ENCODE measurements at regions not wholly inside any gene's neighbourhood (a gene's known extent, or its start where the extent isn't known, plus 50 kb on each side); places are given as distances from the start of the nearest gene placed in this dataset.
"Not testable (repeated sequence)": the region's sequence is repeated elsewhere in the genome, so short reads cannot be mapped to it uniquely, and the experiment has no call there.

DNA sequence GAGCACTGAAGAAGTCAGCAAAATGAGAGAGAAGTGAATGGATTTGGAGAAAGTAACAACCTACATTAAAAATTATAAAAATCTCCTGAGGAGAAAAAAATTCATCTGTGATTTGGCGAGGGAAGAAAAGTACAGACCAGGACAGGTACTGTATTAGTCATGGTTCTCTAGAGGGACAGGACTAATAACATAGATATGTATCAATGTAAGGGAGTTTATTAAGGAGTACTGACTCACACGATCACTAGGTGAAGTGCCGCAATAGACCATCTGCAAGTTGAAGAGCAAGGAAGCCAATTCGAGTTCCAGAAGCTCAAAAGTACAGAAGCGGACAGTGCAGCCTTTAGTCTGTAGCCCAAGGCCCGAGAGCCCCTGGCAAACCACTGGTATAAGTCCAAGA, 1004.4 kb upstream of the ALCAM start:
- no peak for DNase-seq (ENCODE audit: low read depth in 2 of 2)

DNA sequence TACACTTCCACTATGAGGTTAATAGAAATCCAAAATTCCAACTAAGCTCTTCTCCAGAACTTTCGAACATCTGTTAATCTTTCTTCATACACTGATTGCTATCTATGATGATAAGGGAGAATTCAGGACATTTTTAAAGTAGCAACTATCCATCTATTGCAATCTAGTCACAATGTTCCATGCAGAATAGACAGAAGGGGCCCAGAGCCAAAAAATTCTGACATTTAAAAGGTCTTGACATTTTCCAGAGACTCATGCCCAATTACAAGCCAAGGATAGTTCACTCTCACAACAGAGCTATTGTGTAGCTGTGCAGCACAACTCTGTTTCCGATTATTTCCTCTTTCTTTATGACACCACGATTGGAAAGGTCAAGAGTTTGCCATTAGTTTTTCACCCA, 999.7 kb upstream of the ALCAM start:
- no peak for DNase-seq (ENCODE audit: low read depth in 2 of 2)

DNA sequence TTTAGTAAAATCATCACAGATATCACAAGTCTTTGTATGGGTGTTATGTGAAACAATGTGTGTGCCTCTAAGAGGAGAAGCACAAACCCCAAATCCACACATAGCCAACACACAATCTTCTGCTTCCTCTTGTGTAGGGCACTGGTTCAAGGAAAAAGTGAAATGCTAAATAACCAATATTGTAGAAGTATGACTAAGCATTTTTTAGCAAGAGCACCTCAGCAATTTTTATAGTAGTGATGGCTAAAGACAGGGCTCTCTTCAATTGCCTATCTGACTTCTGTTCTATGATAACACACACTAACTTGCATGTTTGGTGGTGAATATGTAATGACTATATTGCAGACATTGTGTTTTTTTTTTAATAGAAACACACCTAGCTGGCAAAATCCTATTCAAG, 997.9 kb upstream of the ALCAM start:
- no peak for DNase-seq (ENCODE audit: low read depth in 2 of 2)

DNA sequence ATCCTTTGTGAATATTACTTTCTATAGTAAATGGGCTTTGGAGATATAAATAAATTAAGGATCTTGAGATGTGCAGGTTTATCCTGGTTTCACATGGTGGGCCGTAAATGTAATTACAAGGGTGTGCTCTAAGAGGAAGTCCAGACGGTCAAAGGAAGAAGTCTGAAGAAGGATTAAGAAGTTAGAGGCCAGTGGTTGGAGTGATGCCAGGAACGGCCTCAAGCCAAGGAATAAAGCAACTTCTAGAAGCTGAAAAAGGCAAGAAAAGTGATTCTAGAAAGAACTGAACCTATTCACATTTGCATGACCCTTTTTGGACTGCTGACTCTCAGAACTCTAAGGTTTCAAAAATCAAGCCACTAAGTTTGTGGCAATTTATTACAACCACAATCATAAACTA, 981.3 kb upstream of the ALCAM start:
- no peak for DNase-seq (ENCODE audit: low read depth in 2 of 2)

DNA sequence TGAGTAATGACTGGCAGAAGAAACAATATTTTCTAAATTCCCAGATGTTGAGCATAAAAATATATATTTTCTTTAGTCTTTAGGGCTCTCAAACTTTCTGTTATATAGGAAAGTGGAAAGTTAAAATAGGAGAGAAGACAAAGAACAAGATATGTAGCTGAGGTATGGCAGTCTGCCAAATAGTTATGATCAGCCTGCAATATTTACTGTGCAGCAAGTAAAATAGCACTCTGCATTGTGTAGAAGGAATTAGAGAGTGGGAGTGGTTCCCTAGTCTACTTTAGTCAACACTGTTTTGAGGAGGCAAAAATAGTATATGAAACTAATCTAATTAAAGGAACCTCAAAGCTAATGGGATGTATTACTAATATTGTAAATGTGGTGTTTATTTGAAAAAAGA, 978.1 kb upstream of the ALCAM start:
- no peak for DNase-seq (ENCODE audit: low read depth in 2 of 2)

DNA sequence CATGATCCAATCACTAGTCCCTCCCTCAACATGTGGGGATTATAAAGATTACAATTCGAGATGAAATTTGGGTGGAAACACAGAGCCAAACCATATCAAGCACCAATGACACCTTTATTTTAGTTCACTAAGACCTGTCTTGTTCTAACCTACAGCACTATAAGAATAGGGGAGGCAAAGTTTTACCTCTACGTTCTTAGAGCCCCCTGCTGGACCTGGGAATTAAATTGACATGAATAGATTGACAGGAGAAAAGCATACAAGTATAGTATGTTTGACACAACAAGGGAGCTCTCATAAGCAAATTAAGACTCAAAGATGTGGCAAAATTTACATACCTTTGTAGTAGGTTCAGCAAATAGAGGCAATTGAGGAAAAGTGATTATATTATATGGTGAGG, 974.4 kb upstream of the ALCAM start:
- DNase-seq (ENCODE audit: low read depth in 2 of 2): no peak

DNA sequence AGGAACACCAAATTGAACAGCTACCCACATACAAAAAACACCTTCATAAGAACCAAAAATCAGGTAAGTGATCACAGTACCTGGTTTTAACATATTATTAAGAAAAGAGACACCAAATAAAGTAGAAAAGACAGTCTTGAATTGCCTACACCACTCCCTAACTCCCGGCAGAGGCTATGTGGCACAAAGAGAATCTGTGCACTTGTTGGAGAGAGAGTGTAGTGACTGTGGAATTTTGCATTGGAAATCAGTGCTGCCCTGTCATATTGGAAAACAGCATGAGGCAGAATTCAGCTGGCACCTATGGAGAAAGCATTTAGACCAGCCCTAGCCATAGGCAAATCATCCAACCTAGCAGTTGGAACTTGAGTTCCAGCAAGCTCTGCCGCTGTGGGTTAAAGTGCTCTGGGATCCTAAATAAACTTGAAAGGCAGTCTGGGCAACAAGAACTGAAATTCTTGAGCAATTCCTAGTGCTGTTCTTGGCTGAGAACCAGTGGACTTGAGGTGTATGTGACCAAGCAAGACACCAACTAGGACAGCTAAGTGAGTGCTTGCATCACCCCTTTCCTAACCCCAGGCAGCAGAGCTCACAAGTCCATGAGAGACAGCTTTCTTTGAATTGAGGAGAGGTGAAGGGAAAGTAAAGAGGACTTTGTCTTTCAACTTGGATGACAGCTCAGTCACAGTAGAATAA, 969.6 kb upstream of the ALCAM start:
- no peak for DNase-seq (ENCODE audit: low read depth in 2 of 2)

DNA sequence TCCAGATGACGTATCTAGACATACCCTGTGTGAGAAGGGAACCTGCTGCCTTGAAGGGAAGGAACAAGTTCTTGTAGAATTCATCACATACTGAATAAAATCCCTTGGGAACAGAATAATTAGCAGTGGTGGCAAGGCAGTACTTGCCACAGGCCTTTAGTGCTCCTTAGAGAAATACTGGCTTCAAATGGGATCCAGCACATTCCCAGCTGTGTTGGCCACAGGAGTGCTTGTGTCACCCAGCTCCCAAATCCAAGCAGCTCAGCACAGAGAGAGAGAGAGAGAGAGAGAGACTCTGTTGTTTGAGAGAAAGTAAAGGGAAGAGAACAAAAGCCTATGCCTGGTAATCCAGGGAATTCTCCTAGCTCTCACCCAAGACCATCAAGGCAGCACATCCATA, 969.0 kb upstream of the ALCAM start:
- no peak for DNase-seq (ENCODE audit: low read depth in 2 of 2)

DNA sequence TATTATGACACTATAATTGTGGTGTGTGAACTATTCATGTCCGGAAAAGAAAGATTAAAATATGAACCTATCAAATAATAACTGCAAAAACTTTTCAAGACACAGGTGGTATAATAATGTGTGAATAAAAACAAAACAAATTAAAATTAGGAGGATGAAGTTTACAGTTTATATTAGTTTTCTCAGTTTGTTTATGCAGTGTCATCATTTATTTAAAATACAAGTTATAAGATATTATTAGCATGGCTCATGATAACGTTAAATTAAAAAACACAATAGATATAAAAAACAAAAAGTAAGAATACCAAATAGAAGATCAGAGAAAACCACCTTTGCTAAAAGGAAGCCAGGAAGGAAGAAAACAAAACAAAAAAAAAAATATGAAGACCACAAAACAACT, 963.8 kb upstream of the ALCAM start:
- DNase-seq (ENCODE audit: low read depth in 2 of 2): no peak

DNA sequence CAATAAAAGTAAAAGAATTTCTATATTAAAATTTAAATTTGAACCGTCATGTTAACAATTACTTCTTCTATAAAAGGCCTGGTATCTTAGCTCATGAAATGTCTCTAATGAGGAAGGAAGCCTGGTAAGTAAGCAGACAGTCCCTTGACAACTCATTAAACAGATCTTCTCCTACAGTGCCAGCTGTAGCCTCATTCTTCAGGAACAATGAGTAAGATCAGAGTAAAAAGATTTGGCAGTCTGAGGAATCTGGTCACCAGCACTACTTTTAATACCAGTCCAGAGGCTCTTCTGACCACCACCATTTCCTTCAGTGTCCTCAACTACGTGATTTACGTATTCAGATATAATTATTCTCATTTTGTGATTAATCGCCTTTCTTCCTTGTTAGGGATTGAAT, 955.0 kb upstream of the ALCAM start:
- no peak for DNase-seq (ENCODE audit: low read depth in 2 of 2)

DNA sequence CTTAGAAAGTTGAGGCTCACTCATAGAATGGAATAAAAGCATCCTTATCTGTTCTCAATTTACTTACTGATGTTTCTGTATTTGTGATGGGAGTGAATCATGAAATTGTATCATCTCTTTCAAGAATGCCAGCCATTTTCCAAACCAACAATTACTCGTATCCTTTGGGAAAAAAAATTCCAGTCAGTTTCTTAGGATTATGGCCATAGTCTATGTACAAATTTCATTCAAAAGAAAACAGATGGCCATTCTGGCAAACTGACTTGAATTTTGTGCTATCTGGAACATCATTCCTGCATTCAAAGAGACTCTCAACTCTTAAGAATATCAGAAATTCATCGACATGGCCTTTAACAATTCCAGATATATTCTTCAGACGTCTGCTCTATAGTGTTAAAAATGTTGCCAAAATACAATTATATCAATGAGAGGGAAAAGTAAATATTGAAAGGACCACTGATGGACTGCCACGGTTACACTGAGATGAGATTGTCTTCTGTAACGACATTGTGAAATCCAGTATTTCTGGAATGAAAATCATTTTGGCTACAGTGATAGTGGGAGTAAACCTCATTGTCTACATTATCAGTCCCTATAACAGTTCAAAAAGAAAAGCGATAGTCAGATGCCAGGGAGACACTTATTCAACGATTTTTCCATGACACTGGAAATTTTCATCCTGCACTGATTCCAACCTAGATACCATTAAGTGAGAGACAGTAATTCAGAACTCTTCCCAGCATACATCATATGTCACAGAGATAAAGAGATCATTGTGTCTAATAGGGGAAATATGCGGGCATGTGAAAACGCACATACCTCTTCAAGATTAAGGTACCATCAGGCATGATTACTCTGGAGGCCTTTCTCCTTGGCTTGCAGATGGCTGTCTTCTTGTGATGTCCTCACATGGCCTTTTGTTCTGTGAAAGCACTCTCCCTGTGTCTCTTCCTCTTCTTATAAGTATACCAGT, 953.8 kb upstream of the ALCAM start:
- DNase-seq (ENCODE audit: low read depth in 2 of 2): no peak

DNA sequence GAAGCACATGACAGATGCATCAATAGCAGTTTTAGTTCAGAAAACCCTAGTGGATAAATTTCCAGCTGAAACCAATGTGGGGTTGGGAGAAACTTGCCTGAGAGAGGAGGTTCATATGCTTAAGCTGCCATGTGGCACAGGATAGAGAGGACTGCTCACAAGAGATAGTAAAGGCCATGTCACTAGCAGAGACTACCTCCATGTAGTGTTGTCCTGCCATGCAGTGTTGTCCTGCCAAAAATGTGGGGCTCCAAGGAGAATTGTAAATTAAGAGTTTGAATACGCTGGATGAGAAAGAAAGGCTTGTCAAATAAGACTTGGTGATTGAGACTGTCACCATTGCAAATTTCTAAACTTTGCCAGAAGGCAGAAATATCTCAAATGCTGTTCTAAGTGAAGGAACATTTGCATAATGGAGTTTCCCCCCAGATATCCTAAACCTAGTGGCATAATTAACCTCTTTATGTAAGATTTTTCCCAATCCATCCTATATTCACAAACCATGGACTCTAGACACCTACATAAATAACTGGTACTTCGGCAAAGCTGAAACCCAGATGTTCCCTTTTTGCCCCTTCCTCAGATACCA, 938.3 kb upstream of the ALCAM start:
- no peak for DNase-seq (ENCODE audit: low read depth in 2 of 2)

DNA sequence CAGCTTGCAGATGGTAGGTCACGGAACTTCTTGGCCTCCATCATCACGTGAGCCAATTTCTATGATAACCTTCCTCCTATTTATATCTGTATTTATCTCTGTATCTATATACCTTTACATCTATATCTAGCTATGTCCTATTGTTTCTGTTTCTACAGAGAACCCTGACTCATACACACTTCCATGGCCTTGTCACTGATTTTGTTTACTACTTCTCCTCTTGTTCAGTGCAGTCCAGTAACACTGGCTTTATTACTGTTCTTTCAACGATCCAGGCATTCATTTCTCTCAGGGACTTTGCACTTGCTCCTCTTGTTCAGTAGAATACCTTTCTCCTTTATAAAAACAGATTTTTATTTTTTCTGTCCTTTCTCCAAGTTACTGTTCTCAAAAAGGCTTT, 937.0 kb upstream of the ALCAM start:
- no peak for DNase-seq (ENCODE audit: low read depth in 2 of 2)

DNA sequence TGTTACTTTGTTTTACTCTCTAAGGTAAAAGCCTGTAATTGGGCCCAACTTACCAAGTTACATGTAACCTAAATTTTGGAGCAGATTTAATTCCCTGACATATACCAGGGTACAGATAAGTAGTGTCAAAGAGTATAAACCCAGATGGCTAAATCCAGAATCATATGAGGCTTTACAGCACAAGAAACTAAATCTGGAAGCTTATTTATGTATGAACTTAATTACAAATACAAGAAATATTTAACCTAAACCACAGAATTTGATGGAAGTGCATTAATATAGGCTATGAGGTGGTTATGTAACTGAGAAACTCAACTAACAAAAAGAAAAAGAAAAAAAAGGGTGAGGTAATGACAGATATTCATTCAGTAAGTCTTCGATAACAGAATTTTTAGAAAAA, 930.2 kb upstream of the ALCAM start:
- no peak for DNase-seq (ENCODE audit: low read depth in 2 of 2)

DNA sequence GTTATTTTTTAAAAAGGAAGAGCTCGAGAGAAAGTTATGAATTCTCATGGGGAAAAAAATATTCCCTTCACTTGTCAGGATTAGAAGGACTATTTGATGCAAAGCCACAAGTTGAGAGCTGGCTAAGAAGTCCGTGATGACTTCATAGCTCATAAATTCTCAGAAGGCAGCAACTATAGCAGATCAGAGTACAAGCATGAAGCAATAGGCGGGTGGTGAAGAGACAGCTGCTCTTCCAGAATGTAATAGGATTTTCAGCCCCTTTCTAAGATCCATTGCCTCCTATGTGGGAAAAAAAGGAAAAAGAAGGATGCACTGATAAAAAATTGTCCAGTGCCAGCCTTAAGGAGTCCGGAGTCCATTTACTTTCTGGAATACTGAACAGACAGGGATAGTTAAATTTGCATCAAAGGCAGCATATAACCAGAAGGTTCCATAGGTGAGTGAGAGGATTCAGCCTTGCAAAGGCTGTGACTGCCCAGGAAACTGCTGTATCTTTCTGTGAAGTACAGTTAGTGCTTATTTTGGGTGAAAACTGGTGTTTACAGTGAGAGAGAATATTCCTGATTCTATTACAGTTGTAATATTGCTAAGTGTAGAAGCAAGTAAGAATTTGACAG, 929.5 kb upstream of the ALCAM start:
- no peak for DNase-seq (ENCODE audit: low read depth in 2 of 2)

DNA sequence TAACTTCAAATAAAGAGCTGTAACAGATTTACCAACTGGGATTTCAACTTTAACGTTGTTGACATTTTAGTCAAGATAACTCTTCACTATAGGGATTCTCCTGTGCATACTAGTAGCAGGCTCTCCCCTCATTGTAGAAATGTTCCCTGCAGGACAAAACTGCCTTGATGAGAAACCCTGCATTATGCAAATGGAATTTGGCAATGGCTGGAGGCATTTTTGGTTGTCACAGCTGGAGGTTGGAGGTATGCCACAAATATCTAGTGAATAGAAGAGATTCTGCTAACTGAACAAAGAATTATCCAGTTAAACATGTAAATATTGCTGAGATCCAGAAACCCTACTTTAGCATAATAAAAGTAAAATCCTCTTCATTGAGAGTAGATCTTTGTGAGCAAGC, 928.8 kb upstream of the ALCAM start:
- DNase-seq (ENCODE audit: low read depth in 2 of 2): no peak

DNA sequence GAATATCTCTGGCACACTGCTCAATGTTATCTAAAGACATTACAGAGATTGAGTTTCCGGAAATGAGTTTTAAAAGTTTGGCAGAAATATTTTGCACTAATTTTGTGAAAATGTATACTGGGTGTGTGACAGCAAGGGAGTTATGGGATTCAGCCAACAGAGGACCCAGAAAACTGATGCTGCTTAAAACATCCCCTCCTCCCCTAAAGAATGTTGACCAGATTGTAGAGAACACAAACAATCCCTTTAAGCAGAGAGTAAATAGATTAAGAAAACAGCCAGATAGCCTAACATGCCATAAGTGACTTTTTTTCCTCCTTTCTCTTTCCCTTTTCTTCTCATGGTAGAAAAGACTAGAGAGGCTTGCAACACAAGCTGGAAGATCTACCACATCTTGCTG, 928.0 kb upstream of the ALCAM start:
- no peak for DNase-seq (ENCODE audit: low read depth in 2 of 2)

DNA sequence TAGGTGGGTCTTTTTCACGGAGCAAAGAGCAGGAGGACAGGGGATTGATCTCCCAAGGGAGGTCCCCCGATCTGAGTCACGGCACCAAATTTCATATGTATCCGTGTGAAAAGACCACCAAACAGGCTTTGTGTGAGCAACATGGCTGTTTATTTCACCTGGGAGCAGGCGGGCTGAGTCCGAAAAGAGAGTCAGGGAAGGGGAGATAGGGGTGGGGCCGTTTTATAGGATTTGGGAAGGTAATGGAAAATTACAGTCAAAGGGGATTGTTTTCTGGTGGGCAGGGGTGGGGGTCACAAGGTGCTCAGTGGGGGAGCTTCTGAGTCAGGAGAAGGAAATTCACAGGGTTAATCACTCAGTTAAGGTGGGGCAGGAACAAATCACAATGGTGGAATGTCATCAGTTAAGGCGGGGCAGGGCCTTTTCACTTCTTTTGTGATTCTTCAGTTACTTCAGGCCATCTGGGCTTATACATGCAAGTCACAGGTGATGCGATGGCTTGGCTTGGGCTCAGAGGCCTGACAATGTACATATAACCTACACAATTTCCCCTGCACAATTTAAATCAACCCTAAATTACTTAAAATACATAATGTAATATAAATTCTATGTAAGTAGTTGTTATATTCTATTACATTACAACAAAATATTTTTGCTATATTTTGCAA, 921.3 kb upstream of the ALCAM start:
- DNase-seq (ENCODE audit: low read depth in 2 of 2): not testable (repeated sequence)

DNA sequence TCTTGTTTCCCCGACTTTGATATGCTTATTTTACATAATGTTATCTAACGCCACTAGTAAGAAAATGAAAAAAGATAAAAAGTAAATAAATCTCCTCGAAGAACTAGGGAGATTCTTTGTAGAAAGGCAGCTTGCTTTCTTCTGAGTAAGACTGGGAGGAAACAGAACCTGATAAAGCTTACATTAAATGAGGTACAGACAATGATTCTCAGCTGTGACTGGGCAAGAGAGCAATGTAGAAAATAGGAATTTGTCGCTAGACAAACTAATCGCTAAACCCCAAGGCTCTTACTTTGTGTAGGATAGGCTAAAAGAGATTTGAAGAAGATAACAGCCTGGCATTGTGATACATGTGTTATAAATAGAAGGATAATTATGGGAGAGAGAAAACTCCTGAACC, 919.0 kb upstream of the ALCAM start:
- DNase-seq (ENCODE audit: low read depth in 2 of 2): no peak

DNA sequence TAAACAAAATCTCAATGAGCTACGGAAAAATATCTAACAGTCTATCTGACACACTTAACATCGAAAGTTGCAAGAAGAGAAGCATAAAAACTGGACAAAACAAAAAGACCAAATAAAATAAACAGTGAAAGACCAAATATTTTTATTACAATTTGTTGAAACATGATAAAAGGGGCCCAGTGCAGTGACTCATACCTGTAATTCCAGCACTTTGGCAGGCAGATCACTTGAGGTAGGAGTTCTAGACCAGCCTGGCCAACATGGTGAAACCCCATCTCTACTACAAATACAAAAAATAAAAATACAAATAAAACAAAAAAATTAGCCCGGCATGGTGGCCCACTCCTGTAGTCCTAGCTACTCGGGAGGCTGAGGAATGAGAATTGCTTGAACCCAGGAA, 914.0 kb upstream of the ALCAM start:
- DNase-seq (ENCODE audit: low read depth in 2 of 2): no peak

DNA sequence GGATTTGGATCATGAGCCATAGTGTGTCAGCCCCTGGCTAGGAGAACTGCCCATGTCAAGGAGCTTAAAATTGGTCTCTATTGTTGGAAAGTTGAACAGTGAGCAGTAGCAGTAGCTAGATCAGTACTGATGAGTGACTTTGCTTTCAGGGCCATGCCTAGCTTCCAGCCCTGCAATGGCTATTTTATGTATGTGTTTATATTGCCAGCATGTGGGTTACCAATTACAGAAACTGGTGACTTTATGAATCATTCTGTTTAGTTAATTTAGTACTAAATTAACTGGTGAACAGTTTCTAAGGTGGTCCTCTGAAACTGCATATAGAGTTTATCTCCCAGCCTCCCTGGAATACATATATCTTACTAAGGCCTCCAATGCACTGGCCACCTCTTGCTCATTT, 908.1 kb upstream of the ALCAM start:
- DNase-seq (ENCODE audit: low read depth in 2 of 2): no peak
